ENCODE measurements at regions not wholly inside any gene's neighbourhood (a gene's known extent, or its start where the extent isn't known, plus 50 kb on each side); places are given as distances from the start of the nearest gene placed in this dataset.

DNA sequence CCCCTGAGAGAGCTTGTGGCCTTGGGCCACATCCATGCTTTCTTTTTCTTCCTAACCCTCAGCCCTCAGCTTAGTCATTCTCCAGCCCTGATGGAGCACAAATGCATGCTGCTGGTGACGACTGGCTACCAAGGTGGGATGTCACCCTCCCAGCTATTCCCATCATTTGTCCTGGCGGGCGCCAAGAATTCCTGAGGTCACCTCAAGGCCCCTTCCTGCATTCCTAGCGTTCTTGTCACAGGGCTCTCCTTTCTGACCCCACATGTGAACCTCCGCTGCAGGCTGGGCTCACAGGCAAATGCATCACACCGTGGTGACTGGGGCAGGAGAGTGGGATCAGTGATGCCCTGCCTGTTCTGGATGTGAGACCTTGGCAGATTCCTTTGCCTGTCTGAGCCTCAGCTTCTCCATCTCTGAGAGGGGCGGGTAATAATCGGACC is 53.4 kb upstream of the IFFO2 start:
- ATAC-seq, result peak; percentile 59
- ChIA-PET CTCF (interaction anchor here (0.9 kb wide), 1 partner anchor 97 kb away, joined by 4 read pairs; no protein-coding TSS in a partner anchor), POLR2A (interaction anchor here (1.4 kb wide), 1 partner anchor 12 kb away, joined by 3 read pairs; no protein-coding TSS in a partner anchor), RAD21 (ENCODE audit: low non-redundant PET in 1 of 2, low total read pairs in 2 of 2, uncharacterized antibody in 2 of 2, unreplicated experiment in 2 of 2) (interaction anchor here in 1 of 2 experiments (1.3 kb wide), 1 partner anchor 43 kb away, joined by 4 read pairs; no protein-coding TSS in a partner anchor)
- peaks cover 39 to 97% of the 10 kb centered on the region in 2 experiments for H3K4me1 ChIP-seq (ENCODE audit: control insufficient read depth in 1 of 2, insufficient read depth in 2 of 2, low read length in 2 of 2)
- no peaks in the 10 kb centered on the region for H3K9me2 ChIP-seq (ENCODE audit: insufficient read depth)
- H3K27me3 ChIP-seq (ENCODE audit: insufficient read depth, low read length), result no peaks in the 10 kb centered on the region
- BruUV-seq (replicated peaks), result no TSS peak
- H3K36me3 ChIP-seq (ENCODE audit: control insufficient read depth in 1 of 2, insufficient read depth in 2 of 2, low read length in 2 of 2), result no peaks in the 10 kb centered on the region
- H3K79me2 ChIP-seq (ENCODE audit: insufficient read depth, low read length), result no peaks in the 10 kb centered on the region
- H3K9me3 ChIP-seq (ENCODE audit: control insufficient read depth in 1 of 2, insufficient read depth in 1 of 2, low read depth in 1 of 2, low read length in 2 of 2), result no peaks in the 10 kb centered on the region
- H3K4me2 ChIP-seq (ENCODE audit: low read length), result peak overlapping the region; percentile 85
- TF ChIP-seq CBX3 (IDR thresholded peaks at IDR 0.05; ENCODE audit: low read depth) (peak; percentile 31; the same call in 1 of the 2 replicates), ZNF274 (IDR thresholded peaks at IDR 0.05; ENCODE audit: low read depth, low read length) (no peak), JUND (IDR thresholded peaks at IDR 0.05) (0 out of 2 replicates have a peak, but pooled peaks have one; percentile 30), ELF1 (IDR thresholded peaks at IDR 0.05; ENCODE audit: borderline replicate concordance, low read depth) (no peak), SP1 (IDR thresholded peaks at IDR 0.05; ENCODE audit: low read depth) (peak; percentile 64; the same call in 1 of the 2 replicates)
- TF ChIP-seq, protein P1, sequence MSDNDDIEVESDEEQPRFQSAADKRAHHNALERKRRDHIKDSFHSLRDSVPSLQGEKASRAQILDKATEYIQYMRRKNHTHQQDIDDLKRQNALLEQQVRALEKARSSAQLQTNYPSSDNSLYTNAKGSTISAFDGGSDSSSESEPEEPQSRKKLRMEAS (IDR thresholded peaks at IDR 0.05), result peak; percentile 66; the same call in 1 of the 2 replicates
- H3K27ac ChIP-seq (ENCODE audit: low read depth, low read length), result peak overlapping the region; percentile 89
- H2AFZ ChIP-seq (ENCODE audit: low read depth, low read length, poor library complexity, severe bottlenecking), result peak overlapping the region; percentile 65
- H3K9ac ChIP-seq (ENCODE audit: low read length), result peak overlapping the region; percentile 72
- H4K20me1 ChIP-seq (ENCODE audit: insufficient read depth), result no peaks in the 10 kb centered on the region
- H3K4me3 ChIP-seq (replicated peaks in 1 of 2; ENCODE audit: low read depth in 1 of 2, low read length in 2 of 2), result peak overlapping the region; percentile 2 to 47; a peak in 2 of 4 replicates
- DNase-seq (ENCODE audit: low read depth, low spot score), result peak; percentile 54
- intact Hi-C loops (cut with micrococcal nuclease), result loop anchor here (5.0 kb wide), 1 partner anchor 108 kb away; the partner anchor contains the start of gene ALDH4A1

DNA sequence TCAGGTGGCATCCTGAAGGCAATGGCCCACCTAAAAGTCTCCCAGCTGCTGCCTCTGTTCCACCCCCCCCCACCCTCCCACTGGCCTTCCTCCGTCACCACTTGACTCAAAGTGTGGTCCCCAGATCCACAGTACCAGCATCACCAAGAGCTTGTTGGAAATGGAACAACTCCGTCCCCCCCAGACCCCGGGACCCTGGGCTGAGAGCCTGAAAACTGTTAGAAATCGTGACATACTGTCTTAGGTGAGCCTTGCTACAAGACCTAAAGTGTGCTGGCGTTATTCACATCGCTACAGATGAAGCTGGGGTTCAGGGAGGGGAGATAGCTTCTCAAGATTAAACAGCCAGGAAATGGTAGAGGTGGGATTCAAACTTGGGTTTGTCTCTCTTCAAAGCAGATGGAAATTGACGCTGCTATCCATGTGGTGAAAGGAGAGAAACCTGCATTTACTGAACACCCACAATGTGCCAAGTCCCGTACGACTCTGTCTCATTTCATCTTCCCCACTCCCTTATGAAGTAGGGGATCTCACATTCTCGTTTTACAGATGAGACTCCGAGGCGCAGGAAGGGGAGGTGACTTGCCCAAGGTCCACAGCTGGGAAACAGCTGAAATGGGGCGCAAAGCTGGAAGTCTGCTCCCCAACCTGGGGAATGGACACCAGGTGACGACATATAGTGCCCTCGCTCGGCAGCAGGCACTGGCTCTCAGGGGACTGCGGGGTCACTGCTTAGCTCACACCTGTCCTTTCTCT is 52.8 kb upstream of the IFFO2 start:
- H3K9ac ChIP-seq (ENCODE audit: low read length), result peak overlapping the region; percentile 72
- DNase-seq (ENCODE audit: low read depth, low spot score) (no peak), ATAC-seq (no peak; the same call in 1 of the 2 replicates)
- H3K9me2 ChIP-seq (ENCODE audit: insufficient read depth), result no peaks in the 10 kb centered on the region
- intact Hi-C loops (cut with micrococcal nuclease), result no loop called here
- H3K79me2 ChIP-seq (ENCODE audit: insufficient read depth, low read length), result no peaks in the 10 kb centered on the region
- ChIA-PET POLR2A (interaction anchor here (1.4 kb wide), 1 partner anchor 11 kb away, joined by 3 read pairs; no protein-coding TSS in a partner anchor), CTCF (interaction anchor here (0.5 to 0.9 kb wide), 2 partner anchors 96 to 418 kb away, joined by 3 to 4 read pairs; no protein-coding TSS in a partner anchor), RAD21 (ENCODE audit: low non-redundant PET in 1 of 2, low total read pairs in 2 of 2, uncharacterized antibody in 2 of 2, unreplicated experiment in 2 of 2) (interaction anchor here in 1 of 2 experiments (1.3 kb wide), 1 partner anchor 43 kb away, joined by 4 read pairs; no protein-coding TSS in a partner anchor)
- H3K27me3 ChIP-seq (ENCODE audit: insufficient read depth, low read length), result no peaks in the 10 kb centered on the region
- H3K4me1 ChIP-seq (ENCODE audit: control insufficient read depth in 1 of 2, insufficient read depth in 2 of 2, low read length in 2 of 2), result peaks cover 39 to 92% of the 10 kb centered on the region in 2 experiments
- peak overlapping the region; percentile 89 for H3K27ac ChIP-seq (ENCODE audit: low read depth, low read length)
- H3K9me3 ChIP-seq (ENCODE audit: control insufficient read depth in 1 of 2, insufficient read depth in 1 of 2, low read depth in 1 of 2, low read length in 2 of 2), result no peaks in the 10 kb centered on the region
- H3K36me3 ChIP-seq (ENCODE audit: control insufficient read depth in 1 of 2, insufficient read depth in 2 of 2, low read length in 2 of 2), result no peaks in the 10 kb centered on the region
- peak overlapping the region; percentile 65 for H2AFZ ChIP-seq (ENCODE audit: low read depth, low read length, poor library complexity, severe bottlenecking)
- H4K20me1 ChIP-seq (ENCODE audit: insufficient read depth), result no peaks in the 10 kb centered on the region
- no TSS peak for BruUV-seq (replicated peaks)
- H3K4me3 ChIP-seq (replicated peaks in 1 of 2; ENCODE audit: low read depth in 1 of 2, low read length in 2 of 2), result peak overlapping the region; percentile 3 to 47; a peak in 3 of 4 replicates
- peak overlapping the region; percentile 85 for H3K4me2 ChIP-seq (ENCODE audit: low read length)
- TF ChIP-seq, protein P2, sequence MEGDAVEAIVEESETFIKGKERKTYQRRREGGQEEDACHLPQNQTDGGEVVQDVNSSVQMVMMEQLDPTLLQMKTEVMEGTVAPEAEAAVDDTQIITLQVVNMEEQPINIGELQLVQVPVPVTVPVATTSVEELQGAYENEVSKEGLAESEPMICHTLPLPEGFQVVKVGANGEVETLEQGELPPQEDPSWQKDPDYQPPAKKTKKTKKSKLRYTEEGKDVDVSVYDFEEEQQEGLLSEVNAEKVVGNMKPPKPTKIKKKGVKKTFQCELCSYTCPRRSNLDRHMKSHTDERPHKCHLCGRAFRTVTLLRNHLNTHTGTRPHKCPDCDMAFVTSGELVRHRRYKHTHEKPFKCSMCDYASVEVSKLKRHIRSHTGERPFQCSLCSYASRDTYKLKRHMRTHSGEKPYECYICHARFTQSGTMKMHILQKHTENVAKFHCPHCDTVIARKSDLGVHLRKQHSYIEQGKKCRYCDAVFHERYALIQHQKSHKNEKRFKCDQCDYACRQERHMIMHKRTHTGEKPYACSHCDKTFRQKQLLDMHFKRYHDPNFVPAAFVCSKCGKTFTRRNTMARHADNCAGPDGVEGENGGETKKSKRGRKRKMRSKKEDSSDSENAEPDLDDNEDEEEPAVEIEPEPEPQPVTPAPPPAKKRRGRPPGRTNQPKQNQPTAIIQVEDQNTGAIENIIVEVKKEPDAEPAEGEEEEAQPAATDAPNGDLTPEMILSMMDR (IDR thresholded peaks at IDR 0.05 in 2 of 3, conservative IDR thresholded peaks at IDR 0.05 in 1 of 3; ENCODE audit: borderline replicate concordance in 1 of 3, insufficient read depth in 1 of 3, low read depth in 2 of 3, low read length in 2 of 3), result no peak
- TF ChIP-seq, protein P3, sequence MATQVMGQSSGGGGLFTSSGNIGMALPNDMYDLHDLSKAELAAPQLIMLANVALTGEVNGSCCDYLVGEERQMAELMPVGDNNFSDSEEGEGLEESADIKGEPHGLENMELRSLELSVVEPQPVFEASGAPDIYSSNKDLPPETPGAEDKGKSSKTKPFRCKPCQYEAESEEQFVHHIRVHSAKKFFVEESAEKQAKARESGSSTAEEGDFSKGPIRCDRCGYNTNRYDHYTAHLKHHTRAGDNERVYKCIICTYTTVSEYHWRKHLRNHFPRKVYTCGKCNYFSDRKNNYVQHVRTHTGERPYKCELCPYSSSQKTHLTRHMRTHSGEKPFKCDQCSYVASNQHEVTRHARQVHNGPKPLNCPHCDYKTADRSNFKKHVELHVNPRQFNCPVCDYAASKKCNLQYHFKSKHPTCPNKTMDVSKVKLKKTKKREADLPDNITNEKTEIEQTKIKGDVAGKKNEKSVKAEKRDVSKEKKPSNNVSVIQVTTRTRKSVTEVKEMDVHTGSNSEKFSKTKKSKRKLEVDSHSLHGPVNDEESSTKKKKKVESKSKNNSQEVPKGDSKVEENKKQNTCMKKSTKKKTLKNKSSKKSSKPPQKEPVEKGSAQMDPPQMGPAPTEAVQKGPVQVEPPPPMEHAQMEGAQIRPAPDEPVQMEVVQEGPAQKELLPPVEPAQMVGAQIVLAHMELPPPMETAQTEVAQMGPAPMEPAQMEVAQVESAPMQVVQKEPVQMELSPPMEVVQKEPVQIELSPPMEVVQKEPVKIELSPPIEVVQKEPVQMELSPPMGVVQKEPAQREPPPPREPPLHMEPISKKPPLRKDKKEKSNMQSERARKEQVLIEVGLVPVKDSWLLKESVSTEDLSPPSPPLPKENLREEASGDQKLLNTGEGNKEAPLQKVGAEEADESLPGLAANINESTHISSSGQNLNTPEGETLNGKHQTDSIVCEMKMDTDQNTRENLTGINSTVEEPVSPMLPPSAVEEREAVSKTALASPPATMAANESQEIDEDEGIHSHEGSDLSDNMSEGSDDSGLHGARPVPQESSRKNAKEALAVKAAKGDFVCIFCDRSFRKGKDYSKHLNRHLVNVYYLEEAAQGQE (IDR thresholded peaks at IDR 0.05; ENCODE audit: low read depth), result no peak
- TF ChIP-seq EZH2 (IDR thresholded peaks at IDR 0.05) (no peak), POLR2A (IDR thresholded peaks at IDR 0.05; ENCODE audit: borderline replicate concordance, extremely low read depth, insufficient read depth, insufficient read length) (no peak), ZFX (IDR thresholded peaks at IDR 0.05) (no peak), CEBPB (IDR thresholded peaks at IDR 0.05; ENCODE audit: low read depth) (no peak), ZNF274 (IDR thresholded peaks at IDR 0.05; ENCODE audit: low read depth, low read length) (no peak), SIN3A (IDR thresholded peaks at IDR 0.05; ENCODE audit: low read depth) (no peak), FOSL1 (IDR thresholded peaks at IDR 0.05; ENCODE audit: low read depth) (no peak)

Data from HCT116 (cell line).